OCI-LY1 (cell line): ENCODE measurements at regions not wholly inside any gene's neighbourhood (a gene's known extent, or its start where the extent isn't known, plus 50 kb on each side); places are given as distances from the start of the nearest gene placed in this dataset.

Source experiments
- EZH2 ChIP-seq: fragments of 200-600 bp; sonication (generic), shearing (Covaris generic); IDR thresholded peaks from 2 replicates; pipeline ENCODE4 v1.8.0; 2017; ENCODE audit warnings: borderline replicate concordance, mixed run types, mild to moderate bottlenecking, antibody characterized with exemption, low read length, moderate library complexity, mixed read lengths
- TF ChIP-seq, protein P1 (sequence below): fragments of 200-600 bp; sonication (generic), shearing (Covaris generic); IDR thresholded peaks from 2 replicates; pipeline ENCODE4 v1.5.1; 2017; ENCODE audit warnings: mild to moderate bottlenecking, antibody characterized with exemption, low read length, moderate library complexity, mixed read lengths

DNA sequence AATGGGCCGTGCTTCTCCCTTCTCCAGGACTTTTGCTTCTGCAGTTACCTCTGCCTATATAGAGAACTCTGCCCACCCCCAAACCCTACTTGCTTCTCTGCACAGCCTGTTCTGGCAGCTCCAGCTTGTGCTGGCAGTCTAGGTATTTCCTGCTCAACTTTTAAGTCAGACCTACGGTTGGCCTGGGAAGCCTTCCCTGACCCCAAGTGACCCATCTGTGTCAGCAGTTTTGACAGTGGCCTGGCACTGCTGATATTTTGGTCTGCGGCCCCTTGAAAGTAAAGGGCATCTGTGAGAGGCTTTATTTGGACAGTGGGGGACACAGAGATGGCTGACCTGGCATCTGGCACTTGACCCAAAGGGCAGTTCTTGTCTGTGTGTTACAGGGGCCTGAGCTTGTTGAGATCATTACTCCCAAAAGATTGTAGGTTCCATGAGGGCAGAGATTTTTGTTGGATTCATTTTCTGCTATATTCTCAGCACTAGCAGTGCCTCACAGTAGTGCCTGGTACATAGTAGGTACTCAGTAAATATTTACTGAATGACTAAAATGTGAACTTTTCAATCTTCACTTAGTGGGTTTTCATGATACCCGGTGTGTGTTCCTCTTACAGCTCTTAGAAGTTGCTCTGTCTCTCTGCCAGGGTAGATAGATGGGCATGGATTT is 55.2 kb upstream of the TRAK1 start:
- TF ChIP-seq, protein P1, sequence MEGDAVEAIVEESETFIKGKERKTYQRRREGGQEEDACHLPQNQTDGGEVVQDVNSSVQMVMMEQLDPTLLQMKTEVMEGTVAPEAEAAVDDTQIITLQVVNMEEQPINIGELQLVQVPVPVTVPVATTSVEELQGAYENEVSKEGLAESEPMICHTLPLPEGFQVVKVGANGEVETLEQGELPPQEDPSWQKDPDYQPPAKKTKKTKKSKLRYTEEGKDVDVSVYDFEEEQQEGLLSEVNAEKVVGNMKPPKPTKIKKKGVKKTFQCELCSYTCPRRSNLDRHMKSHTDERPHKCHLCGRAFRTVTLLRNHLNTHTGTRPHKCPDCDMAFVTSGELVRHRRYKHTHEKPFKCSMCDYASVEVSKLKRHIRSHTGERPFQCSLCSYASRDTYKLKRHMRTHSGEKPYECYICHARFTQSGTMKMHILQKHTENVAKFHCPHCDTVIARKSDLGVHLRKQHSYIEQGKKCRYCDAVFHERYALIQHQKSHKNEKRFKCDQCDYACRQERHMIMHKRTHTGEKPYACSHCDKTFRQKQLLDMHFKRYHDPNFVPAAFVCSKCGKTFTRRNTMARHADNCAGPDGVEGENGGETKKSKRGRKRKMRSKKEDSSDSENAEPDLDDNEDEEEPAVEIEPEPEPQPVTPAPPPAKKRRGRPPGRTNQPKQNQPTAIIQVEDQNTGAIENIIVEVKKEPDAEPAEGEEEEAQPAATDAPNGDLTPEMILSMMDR: no peak
- TF ChIP-seq EZH2: no peak
